ENCODE measurements at regions not wholly inside any gene's neighbourhood (a gene's known extent, or its start where the extent isn't known, plus 50 kb on each side); places are given as distances from the start of the nearest gene placed in this dataset.

DNA sequence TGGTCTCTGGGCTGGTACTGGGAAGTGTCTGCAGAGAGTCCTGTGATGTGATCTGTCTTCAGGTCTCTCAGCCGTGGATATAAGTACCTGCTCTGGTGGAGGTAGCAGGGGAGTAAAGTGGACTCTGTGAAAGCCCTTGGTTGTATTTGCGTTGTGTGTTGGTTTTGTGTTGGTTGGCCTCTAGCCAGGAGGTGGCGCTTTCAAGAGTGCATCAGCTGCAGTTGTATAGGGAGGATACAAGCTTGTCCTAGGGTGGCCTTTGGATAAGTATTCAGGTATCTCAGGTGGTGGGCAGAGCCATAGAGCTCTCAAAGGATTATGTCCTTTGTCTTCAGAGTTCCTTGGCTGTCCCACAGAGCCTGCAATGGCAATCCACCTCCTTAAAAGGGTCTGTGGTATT lies 111.6 kb downstream of the MAGEB17 start:
- TF ChIP-seq POLR2A (IDR thresholded peaks at IDR 0.05) = no peak
- TF ChIP-seq, protein P1, sequence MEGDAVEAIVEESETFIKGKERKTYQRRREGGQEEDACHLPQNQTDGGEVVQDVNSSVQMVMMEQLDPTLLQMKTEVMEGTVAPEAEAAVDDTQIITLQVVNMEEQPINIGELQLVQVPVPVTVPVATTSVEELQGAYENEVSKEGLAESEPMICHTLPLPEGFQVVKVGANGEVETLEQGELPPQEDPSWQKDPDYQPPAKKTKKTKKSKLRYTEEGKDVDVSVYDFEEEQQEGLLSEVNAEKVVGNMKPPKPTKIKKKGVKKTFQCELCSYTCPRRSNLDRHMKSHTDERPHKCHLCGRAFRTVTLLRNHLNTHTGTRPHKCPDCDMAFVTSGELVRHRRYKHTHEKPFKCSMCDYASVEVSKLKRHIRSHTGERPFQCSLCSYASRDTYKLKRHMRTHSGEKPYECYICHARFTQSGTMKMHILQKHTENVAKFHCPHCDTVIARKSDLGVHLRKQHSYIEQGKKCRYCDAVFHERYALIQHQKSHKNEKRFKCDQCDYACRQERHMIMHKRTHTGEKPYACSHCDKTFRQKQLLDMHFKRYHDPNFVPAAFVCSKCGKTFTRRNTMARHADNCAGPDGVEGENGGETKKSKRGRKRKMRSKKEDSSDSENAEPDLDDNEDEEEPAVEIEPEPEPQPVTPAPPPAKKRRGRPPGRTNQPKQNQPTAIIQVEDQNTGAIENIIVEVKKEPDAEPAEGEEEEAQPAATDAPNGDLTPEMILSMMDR (IDR thresholded peaks at IDR 0.05) = no peak

Data from body of pancreas (tissue), 4 donors.